Endothelial cell (in vitro differentiated cells): ENCODE measurements at regions not wholly inside any gene's neighbourhood (a gene's known extent, or its start where the extent isn't known, plus 50 kb on each side); places are given as distances from the start of the nearest gene placed in this dataset.

Source experiments
- DNase-seq: peaks from one replicate; pipeline ENCODE4 v3.0.0; 2021; ENCODE audit warnings: low spot score
- H3K27ac Mint-ChIP-seq: one replicate; pipeline ENCODE4 v1.8.0; 2021; ENCODE audit warnings: mixed read lengths, inconsistent platforms; ENCODE audit not compliant: unreplicated experiment
- H3K27me3 Mint-ChIP-seq: one replicate; pipeline ENCODE4 v1.8.0; 2021; ENCODE audit warnings: mild to moderate bottlenecking, moderate library complexity, mixed read lengths, inconsistent platforms; ENCODE audit not compliant: unreplicated experiment
- H3K36me3 Mint-ChIP-seq: one replicate; pipeline ENCODE4 v1.8.0; 2021; ENCODE audit warnings: mild to moderate bottlenecking, low read depth, mixed read lengths, inconsistent platforms; ENCODE audit not compliant: unreplicated experiment
- H3K4me1 Mint-ChIP-seq: one replicate; pipeline ENCODE4 v1.8.0; 2021; ENCODE audit warnings: mild to moderate bottlenecking, mixed read lengths, inconsistent platforms; ENCODE audit not compliant: unreplicated experiment
- H3K4me3 Mint-ChIP-seq: one replicate; pipeline ENCODE4 v1.8.0; 2021; ENCODE audit warnings: mild to moderate bottlenecking, mixed read lengths, inconsistent platforms; ENCODE audit not compliant: unreplicated experiment
- H3K9me3 Mint-ChIP-seq: one replicate; pipeline ENCODE4 v1.8.0; 2021; ENCODE audit warnings: mixed read lengths, inconsistent platforms; ENCODE audit not compliant: unreplicated experiment
- TF ChIP-seq, protein P1 (sequence below): fragments of 200-600 bp; sonication (generic); IDR thresholded peaks from one replicate; pipeline ENCODE4 v1.5.0; 2021; ENCODE audit warnings: antibody characterized with exemption; ENCODE audit not compliant: unreplicated experiment

DNA sequence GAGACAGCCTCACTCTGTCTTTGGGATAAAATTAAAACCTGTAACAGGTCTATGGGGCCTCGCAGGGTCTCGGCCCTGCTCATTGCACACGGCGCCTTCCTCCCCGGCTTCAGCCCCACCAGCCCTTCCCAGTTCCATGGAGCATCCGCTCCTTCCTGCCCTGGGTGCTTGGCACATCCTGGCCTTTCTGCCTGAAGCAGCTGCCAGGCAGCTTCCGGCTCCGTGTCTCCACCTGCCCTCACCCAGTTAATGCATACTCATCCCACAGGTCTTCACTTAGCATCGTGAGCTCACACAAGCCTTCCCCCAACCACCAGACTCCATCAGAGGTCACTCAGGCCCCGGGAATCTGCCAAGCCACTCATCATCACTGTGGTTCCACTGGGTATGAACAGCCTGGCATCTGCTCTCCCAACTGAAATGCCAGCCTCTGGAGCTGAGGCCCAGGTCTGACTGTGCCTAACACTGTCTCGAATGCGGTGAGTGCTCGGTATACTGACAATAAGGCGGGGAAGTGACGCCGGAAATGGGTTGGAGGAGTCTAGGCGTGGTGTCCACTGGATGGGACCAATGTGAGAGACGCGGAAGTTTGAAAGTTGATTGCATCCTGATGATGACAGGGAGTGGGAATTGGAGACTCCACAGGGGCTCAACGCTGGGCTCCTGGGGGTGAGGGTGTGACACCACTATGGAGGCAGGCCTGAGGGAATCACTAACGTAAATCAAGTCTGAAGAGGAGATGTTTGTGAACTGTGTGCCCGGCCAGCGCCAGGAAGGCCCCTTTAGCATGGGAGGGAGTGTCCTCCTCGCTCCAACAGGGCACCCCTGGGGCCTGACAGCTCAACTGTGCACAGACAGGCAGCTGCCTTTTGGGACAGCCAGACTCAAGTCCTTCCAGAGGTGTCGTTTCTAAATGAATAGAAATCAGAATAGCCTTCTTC is 245.8 kb downstream of the TTLL2 start:
- Mint-ChIP-seq H3K4me1 (peaks cover 7% of the 10 kb centered on the region), H3K36me3 (no peaks in the 10 kb centered on the region), H3K4me3 (no peak overlapping the region), H3K9me3 (no peaks in the 10 kb centered on the region), H3K27me3 (peaks cover 5% of the 10 kb centered on the region), H3K27ac (no peak overlapping the region)
- TF ChIP-seq, protein P1, sequence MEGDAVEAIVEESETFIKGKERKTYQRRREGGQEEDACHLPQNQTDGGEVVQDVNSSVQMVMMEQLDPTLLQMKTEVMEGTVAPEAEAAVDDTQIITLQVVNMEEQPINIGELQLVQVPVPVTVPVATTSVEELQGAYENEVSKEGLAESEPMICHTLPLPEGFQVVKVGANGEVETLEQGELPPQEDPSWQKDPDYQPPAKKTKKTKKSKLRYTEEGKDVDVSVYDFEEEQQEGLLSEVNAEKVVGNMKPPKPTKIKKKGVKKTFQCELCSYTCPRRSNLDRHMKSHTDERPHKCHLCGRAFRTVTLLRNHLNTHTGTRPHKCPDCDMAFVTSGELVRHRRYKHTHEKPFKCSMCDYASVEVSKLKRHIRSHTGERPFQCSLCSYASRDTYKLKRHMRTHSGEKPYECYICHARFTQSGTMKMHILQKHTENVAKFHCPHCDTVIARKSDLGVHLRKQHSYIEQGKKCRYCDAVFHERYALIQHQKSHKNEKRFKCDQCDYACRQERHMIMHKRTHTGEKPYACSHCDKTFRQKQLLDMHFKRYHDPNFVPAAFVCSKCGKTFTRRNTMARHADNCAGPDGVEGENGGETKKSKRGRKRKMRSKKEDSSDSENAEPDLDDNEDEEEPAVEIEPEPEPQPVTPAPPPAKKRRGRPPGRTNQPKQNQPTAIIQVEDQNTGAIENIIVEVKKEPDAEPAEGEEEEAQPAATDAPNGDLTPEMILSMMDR = no peak
- no peak for DNase-seq

GRCh38 chr6:167571550-167571949 is 246.7 kb downstream of the TTLL2 start:
- peaks cover 5% of the 10 kb centered on the region for H3K27me3 Mint-ChIP-seq
- no peaks in the 10 kb centered on the region for H3K9me3 Mint-ChIP-seq
- H3K27ac Mint-ChIP-seq = no peak overlapping the region
- H3K4me1 Mint-ChIP-seq = peaks cover 7% of the 10 kb centered on the region
- H3K36me3 Mint-ChIP-seq = no peaks in the 10 kb centered on the region
- H3K4me3 Mint-ChIP-seq = no peak overlapping the region
- DNase-seq = no peak
- TF ChIP-seq, protein P1 = no peak

- no peak overlapping the region for H3K27ac Mint-ChIP-seq
- H3K27me3 Mint-ChIP-seq = peaks cover 5% of the 10 kb centered on the region
- TF ChIP-seq, protein P1 = no peak
- no peaks in the 10 kb centered on the region for H3K36me3 Mint-ChIP-seq
- DNase-seq = no peak
- peaks cover 7% of the 10 kb centered on the region for H3K4me1 Mint-ChIP-seq
- H3K4me3 Mint-ChIP-seq = no peak overlapping the region
- H3K9me3 Mint-ChIP-seq = no peaks in the 10 kb centered on the region
Observed at GRCh38 chr6:167572106-167572505, 247.2 kb downstream of the TTLL2 start.

DNA sequence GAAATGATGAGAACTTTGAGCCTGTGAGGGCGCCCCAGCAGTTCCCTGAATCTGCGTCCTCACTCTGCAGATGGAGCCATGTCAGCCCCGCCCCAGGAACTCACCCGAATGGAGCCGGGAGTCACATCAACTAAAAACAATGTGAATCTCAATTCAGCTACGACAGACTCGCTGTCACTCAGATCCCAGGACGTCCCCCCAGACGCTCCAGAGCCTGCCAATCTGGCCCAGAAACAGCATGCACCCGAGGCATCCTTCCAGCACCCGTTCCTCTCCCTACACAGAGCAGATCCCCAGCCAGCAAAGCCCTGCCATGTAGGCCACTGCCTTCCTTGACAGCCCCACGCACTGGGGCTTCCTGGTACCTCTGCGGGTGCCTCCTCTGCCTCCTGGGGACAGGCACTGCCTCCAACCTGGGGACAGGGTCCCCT is 248.0 kb downstream of the TTLL2 start:
- Mint-ChIP-seq H3K4me3 (no peak overlapping the region), H3K4me1 (peaks cover 7% of the 10 kb centered on the region), H3K27me3 (peaks cover 5% of the 10 kb centered on the region), H3K36me3 (peaks cover 4% of the 10 kb centered on the region), H3K9me3 (no peaks in the 10 kb centered on the region), H3K27ac (no peak overlapping the region)
- TF ChIP-seq, protein P1 = no peak
- no peak for DNase-seq
